ENCODE measurements at regions not wholly inside any gene's neighbourhood (a gene's known extent, or its start where the extent isn't known, plus 50 kb on each side); places are given as distances from the start of the nearest gene placed in this dataset.

DNA sequence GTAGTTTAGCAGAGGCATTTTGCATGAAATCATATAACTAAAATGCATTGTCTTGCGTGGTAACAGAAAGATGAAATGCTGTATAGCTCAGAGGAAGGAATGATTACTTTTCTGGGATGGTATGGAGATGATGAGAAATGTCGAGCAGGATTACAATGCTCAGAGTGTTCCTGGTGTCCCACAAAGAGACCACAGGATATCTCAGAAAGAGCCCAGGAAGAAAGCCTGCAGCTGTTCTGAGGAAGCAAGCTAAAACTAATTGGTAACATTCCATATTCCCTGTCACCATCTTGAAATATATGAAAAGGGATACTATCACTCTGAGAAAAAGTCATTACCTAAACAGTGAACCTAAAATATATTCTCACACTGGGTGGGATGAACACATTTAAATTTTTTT, 233.1 kb downstream of the POU4F1 start:
- DNase-seq (ENCODE audit: low spot score) = peak; percentile 7
- no peak overlapping the region for H3K27ac Mint-ChIP-seq
- no peaks in the 10 kb centered on the region for H3K9me3 Mint-ChIP-seq
- H3K4me3 Mint-ChIP-seq = no peak overlapping the region
- no peaks in the 10 kb centered on the region for H3K36me3 ChIP-seq
- H3K4me2 ChIP-seq = peak overlapping the region; percentile 22
- TF ChIP-seq EZH2phosphoT487 (IDR thresholded peaks at IDR 0.05) (no peak), EZH2 (IDR thresholded peaks at IDR 0.05) (no peak)
- TF ChIP-seq, protein P1, sequence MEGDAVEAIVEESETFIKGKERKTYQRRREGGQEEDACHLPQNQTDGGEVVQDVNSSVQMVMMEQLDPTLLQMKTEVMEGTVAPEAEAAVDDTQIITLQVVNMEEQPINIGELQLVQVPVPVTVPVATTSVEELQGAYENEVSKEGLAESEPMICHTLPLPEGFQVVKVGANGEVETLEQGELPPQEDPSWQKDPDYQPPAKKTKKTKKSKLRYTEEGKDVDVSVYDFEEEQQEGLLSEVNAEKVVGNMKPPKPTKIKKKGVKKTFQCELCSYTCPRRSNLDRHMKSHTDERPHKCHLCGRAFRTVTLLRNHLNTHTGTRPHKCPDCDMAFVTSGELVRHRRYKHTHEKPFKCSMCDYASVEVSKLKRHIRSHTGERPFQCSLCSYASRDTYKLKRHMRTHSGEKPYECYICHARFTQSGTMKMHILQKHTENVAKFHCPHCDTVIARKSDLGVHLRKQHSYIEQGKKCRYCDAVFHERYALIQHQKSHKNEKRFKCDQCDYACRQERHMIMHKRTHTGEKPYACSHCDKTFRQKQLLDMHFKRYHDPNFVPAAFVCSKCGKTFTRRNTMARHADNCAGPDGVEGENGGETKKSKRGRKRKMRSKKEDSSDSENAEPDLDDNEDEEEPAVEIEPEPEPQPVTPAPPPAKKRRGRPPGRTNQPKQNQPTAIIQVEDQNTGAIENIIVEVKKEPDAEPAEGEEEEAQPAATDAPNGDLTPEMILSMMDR (IDR thresholded peaks at IDR 0.05) = no peak
- no peak overlapping the region for H2AFZ ChIP-seq (replicated peaks)
- H3K9me3 ChIP-seq (ENCODE audit: low read depth) = no peaks in the 10 kb centered on the region
- H3K4me1 Mint-ChIP-seq = peaks cover 12% of the 10 kb centered on the region
- H3K9ac ChIP-seq = no peak overlapping the region
- H3K36me3 Mint-ChIP-seq = no peaks in the 10 kb centered on the region
- no peaks in the 10 kb centered on the region for H3K79me2 ChIP-seq (ENCODE audit: low read depth)
- H3F3A ChIP-seq (ENCODE audit: low read depth) = no peaks in the 10 kb centered on the region
- no peaks in the 10 kb centered on the region for H4K20me1 ChIP-seq (ENCODE audit: low read depth)
- H3K27ac ChIP-seq = no peak overlapping the region
- H3K27me3 ChIP-seq = no peaks in the 10 kb centered on the region
- H3K4me1 ChIP-seq = peaks cover 2% of the 10 kb centered on the region
- H3K4me3 ChIP-seq = no peak overlapping the region
- H3K27me3 Mint-ChIP-seq (ENCODE audit: insufficient read depth, low read depth) = no peaks in the 10 kb centered on the region

DNA sequence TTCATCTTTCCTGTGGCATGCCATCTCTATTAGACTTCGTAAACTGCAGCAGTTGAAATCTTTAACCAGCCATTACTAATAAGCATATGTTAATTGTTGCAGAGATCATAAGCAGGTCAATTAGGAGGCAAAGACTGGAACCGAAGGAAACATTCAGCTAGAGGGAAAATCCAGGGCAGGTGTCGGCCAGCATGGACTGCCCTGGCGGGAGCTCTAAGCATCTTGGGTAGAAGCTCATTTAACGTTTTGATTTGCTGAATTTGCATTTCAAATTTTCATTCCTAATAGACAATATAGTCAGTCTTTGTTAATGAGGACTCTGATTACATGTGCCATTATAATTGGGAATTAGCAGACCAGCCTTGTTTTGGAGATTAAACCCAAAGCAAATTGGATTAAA, 238.6 kb downstream of the POU4F1 start:
- H3K27me3 ChIP-seq = no peaks in the 10 kb centered on the region
- Mint-ChIP-seq H3K36me3 (no peaks in the 10 kb centered on the region), H3K27ac (no peak overlapping the region), H3K9me3 (peaks cover 5% of the 10 kb centered on the region), H3K27me3 (ENCODE audit: insufficient read depth, low read depth) (no peaks in the 10 kb centered on the region), H3K4me1 (peaks cover 15% of the 10 kb centered on the region), H3K4me3 (no peak overlapping the region)
- peaks cover 11% of the 10 kb centered on the region for H3K4me1 ChIP-seq
- H3K9me3 ChIP-seq (ENCODE audit: low read depth) = no peaks in the 10 kb centered on the region
- H3K36me3 ChIP-seq = no peaks in the 10 kb centered on the region
- H3K79me2 ChIP-seq (ENCODE audit: low read depth) = no peaks in the 10 kb centered on the region
- no peak overlapping the region for H3K9ac ChIP-seq
- no peaks in the 10 kb centered on the region for H3F3A ChIP-seq (ENCODE audit: low read depth)
- DNase-seq (ENCODE audit: low spot score) = peak; percentile 8
- no peak overlapping the region for H3K4me2 ChIP-seq
- no peaks in the 10 kb centered on the region for H4K20me1 ChIP-seq (ENCODE audit: low read depth)
- H3K4me3 ChIP-seq = no peak overlapping the region
- TF ChIP-seq EZH2 (IDR thresholded peaks at IDR 0.05) = no peak
- peak; percentile 83 for TF ChIP-seq EZH2phosphoT487 (IDR thresholded peaks at IDR 0.05)
- H2AFZ ChIP-seq (replicated peaks) = no peak overlapping the region
- H3K27ac ChIP-seq = no peak overlapping the region

DNA sequence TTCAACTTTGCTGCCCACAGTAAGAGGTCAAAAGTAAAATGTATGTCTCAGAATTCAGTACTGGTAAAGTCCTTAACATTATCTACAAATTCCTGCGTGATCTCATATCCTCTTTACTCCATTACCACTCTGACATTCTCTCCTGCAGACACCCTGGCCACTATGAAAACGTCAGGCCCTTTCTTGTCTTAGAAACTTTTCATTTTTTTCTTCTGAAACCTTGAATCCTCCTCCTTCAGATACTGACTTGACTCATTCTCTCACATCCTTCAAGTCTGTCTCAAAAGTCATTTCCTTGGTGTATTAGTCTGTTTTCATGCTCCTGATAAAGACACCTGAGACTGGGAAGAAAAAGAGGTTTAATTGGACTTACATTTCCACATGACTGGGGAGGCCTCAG, 262.3 kb downstream of the POU4F1 start:
- no peaks in the 10 kb centered on the region for H3K27me3 ChIP-seq
- H3K4me3 Mint-ChIP-seq = no peak overlapping the region
- H3K4me2 ChIP-seq = no peak overlapping the region
- no peak overlapping the region for H2AFZ ChIP-seq (replicated peaks)
- no peaks in the 10 kb centered on the region for H3K36me3 Mint-ChIP-seq
- H3K4me3 ChIP-seq = no peak overlapping the region
- no peaks in the 10 kb centered on the region for H3K36me3 ChIP-seq
- H3F3A ChIP-seq (ENCODE audit: low read depth) = no peaks in the 10 kb centered on the region
- no peak overlapping the region for H3K27ac ChIP-seq
- H3K27me3 Mint-ChIP-seq (ENCODE audit: insufficient read depth, low read depth) = peaks cover 2% of the 10 kb centered on the region
- TF ChIP-seq EZH2 (IDR thresholded peaks at IDR 0.05) (no peak), EZH2phosphoT487 (IDR thresholded peaks at IDR 0.05) (no peak)
- TF ChIP-seq, protein P1 (IDR thresholded peaks at IDR 0.05) = no peak
- no peaks in the 10 kb centered on the region for H3K4me1 Mint-ChIP-seq
- no peak overlapping the region for H3K9ac ChIP-seq
- H3K9me3 Mint-ChIP-seq = no peaks in the 10 kb centered on the region
- H4K20me1 ChIP-seq (ENCODE audit: low read depth) = no peaks in the 10 kb centered on the region
- no peaks in the 10 kb centered on the region for H3K79me2 ChIP-seq (ENCODE audit: low read depth)
- H3K27ac Mint-ChIP-seq = no peak overlapping the region
- H3K9me3 ChIP-seq (ENCODE audit: low read depth) = no peaks in the 10 kb centered on the region
- no peaks in the 10 kb centered on the region for H3K4me1 ChIP-seq
- DNase-seq (ENCODE audit: low spot score) = no peak

DNA sequence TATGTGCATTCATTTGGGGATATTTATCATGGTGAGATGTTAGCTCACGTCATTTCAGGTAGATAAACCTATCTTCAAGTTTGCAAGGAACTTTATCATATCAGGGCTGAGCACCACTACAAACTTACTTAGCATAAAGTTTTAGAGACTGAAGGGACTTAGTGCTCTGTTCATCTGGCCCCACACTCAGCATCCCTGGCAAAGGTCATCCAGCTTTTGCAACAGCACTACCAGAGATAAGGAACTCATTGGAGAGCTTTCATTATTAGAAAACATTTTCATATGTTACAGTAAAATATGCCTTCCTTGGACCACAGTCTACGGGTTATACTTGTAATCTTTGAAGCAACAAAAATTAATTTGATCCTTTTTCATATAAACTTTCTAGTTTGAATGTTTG, 263.4 kb downstream of the POU4F1 start:
- no peak overlapping the region for H3K27ac ChIP-seq
- no peak overlapping the region for H3K4me3 ChIP-seq
- TF ChIP-seq EZH2 (IDR thresholded peaks at IDR 0.05) = no peak
- TF ChIP-seq EZH2phosphoT487 (IDR thresholded peaks at IDR 0.05) = no peak
- TF ChIP-seq, protein P1 (IDR thresholded peaks at IDR 0.05) = no peak
- no peaks in the 10 kb centered on the region for H3F3A ChIP-seq (ENCODE audit: low read depth)
- H4K20me1 ChIP-seq (ENCODE audit: low read depth) = no peaks in the 10 kb centered on the region
- no peak overlapping the region for H3K4me3 Mint-ChIP-seq
- no peaks in the 10 kb centered on the region for H3K4me1 Mint-ChIP-seq
- no peaks in the 10 kb centered on the region for H3K27me3 ChIP-seq
- no peaks in the 10 kb centered on the region for H3K79me2 ChIP-seq (ENCODE audit: low read depth)
- H3K36me3 ChIP-seq = no peaks in the 10 kb centered on the region
- no peaks in the 10 kb centered on the region for H3K9me3 ChIP-seq (ENCODE audit: low read depth)
- H3K4me2 ChIP-seq = no peak overlapping the region
- H2AFZ ChIP-seq (replicated peaks) = no peak overlapping the region
- peaks cover 2% of the 10 kb centered on the region for H3K27me3 Mint-ChIP-seq (ENCODE audit: insufficient read depth, low read depth)
- DNase-seq (ENCODE audit: low spot score) = no peak
- no peaks in the 10 kb centered on the region for H3K36me3 Mint-ChIP-seq
- H3K4me1 ChIP-seq = no peaks in the 10 kb centered on the region
- no peaks in the 10 kb centered on the region for H3K9me3 Mint-ChIP-seq
- no peak overlapping the region for H3K27ac Mint-ChIP-seq
- H3K9ac ChIP-seq = no peak overlapping the region

All from neural progenitor cell (in vitro differentiated cells).